Fibroblast of skin of left quadriceps (primary cell): ENCODE measurements at regions not wholly inside any gene's neighbourhood (a gene's known extent, or its start where the extent isn't known, plus 50 kb on each side); places are given as distances from the start of the nearest gene placed in this dataset.

ENCODE experiments used
- DNase-seq, 2 experiments: peaks; one replicate each; pipeline ENCODE4 v3.0.0-alpha.2; 2013; ENCODE audit warnings: low read depth in 2 of 2

- DNase-seq, result no peak
Observed at GRCh38 chr2:57567245-57567644, 479.4 kb upstream of the VRK2 start.

- no peak for DNase-seq
Observed at GRCh38 chr2:57569396-57569795, 477.2 kb upstream of the VRK2 start.

- DNase-seq, result no peak
Observed at GRCh38 chr2:57570961-57571360, 475.6 kb upstream of the VRK2 start.

- DNase-seq, result no peak
Observed at GRCh38 chr2:57575700-57576268, 470.8 kb upstream of the VRK2 start.

GRCh38 chr2:57576983-57577382, 469.6 kb upstream of the VRK2 start:
- no peak for DNase-seq

GRCh38 chr2:57597940-57598339, 448.7 kb upstream of the VRK2 start:
- no peak for DNase-seq

- DNase-seq, result no peak
Observed at GRCh38 chr2:57598551-57598950, 448.1 kb upstream of the VRK2 start.

- DNase-seq, result no peak
Observed at GRCh38 chr2:57602733-57603132, 443.9 kb upstream of the VRK2 start.

- DNase-seq, result no peak
Observed at GRCh38 chr2:57614988-57615387, 431.6 kb upstream of the VRK2 start.

- DNase-seq, result no peak
Observed at GRCh38 chr2:57615855-57616556, 430.6 kb upstream of the VRK2 start.

- no peak for DNase-seq
Observed at GRCh38 chr2:57617318-57617717, 429.3 kb upstream of the VRK2 start.

- no peak for DNase-seq
Observed at GRCh38 chr2:57621122-57621663, 425.4 kb upstream of the VRK2 start.

- no peak for DNase-seq
Observed at GRCh38 chr2:57622009-57622408, 424.6 kb upstream of the VRK2 start.

- DNase-seq, result no peak
Observed at GRCh38 chr2:57656198-57656597, 390.4 kb upstream of the VRK2 start.

- no peak for DNase-seq
Observed at GRCh38 chr2:57669570-57669969, 377.0 kb upstream of the VRK2 start.

GRCh38 chr2:57674025-57674424, 372.6 kb upstream of the VRK2 start:
- no peak for DNase-seq

GRCh38 chr2:57674743-57675142, 371.9 kb upstream of the VRK2 start:
- DNase-seq, result no peak

GRCh38 chr2:57677296-57677695, 369.3 kb upstream of the VRK2 start:
- DNase-seq, result no peak

- no peak for DNase-seq
Observed at GRCh38 chr2:57681650-57682049, 365.0 kb upstream of the VRK2 start.

- DNase-seq, result no peak
Observed at GRCh38 chr2:57685032-57685431, 361.6 kb upstream of the VRK2 start.

- no peak for DNase-seq
Observed at GRCh38 chr2:57692395-57692794, 354.2 kb upstream of the VRK2 start.

GRCh38 chr2:57693177-57693576, 353.4 kb upstream of the VRK2 start:
- DNase-seq, result no peak

GRCh38 chr2:57693965-57694364, 352.6 kb upstream of the VRK2 start:
- DNase-seq, result no peak

GRCh38 chr2:57696016-57696415, 350.6 kb upstream of the VRK2 start:
- DNase-seq, result no peak
